IPS-20b (cell line): ENCODE measurements at regions not wholly inside any gene's neighbourhood (a gene's known extent, or its start where the extent isn't known, plus 50 kb on each side); places are given as distances from the start of the nearest gene placed in this dataset.
"Not testable (repeated sequence)": the region's sequence is repeated elsewhere in the genome, so short reads cannot be mapped to it uniquely, and the experiment has no call there.

Experiments used
- H3K27ac ChIP-seq: one replicate; pipeline ENCODE4 v1.5.1; 2013; ENCODE audit warnings: low read length
- H3K27me3 ChIP-seq: 2 replicates; pipeline ENCODE4 v1.6.1; 2013; ENCODE audit warnings: mild to moderate bottlenecking, low read length, inconsistent platforms; ENCODE audit not compliant: insufficient read depth
- H3K36me3 ChIP-seq: 2 replicates; pipeline ENCODE4 v1.6.1; 2013; ENCODE audit warnings: low read depth, mild to moderate bottlenecking, inconsistent platforms, low read length, moderate library complexity; ENCODE audit not compliant: insufficient read depth
- H3K4me1 ChIP-seq: 2 replicates; pipeline ENCODE4 v1.6.1; 2013; ENCODE audit warnings: mild to moderate bottlenecking, control low read depth, inconsistent platforms, low read length, moderate library complexity; ENCODE audit not compliant: insufficient read depth
- H3K4me3 ChIP-seq: 2 replicates; pipeline ENCODE4 v1.5.1; 2013; ENCODE audit warnings: mild to moderate bottlenecking, low read length, inconsistent platforms
- H3K9ac ChIP-seq: 2 replicates; pipeline ENCODE4 v1.6.1; 2013; ENCODE audit warnings: low read depth, mild to moderate bottlenecking, inconsistent platforms, low read length, moderate library complexity
- H3K9me3 ChIP-seq: 2 replicates; pipeline ENCODE4 v1.6.1; 2013; ENCODE audit warnings: mild to moderate bottlenecking, low read depth, low read length, inconsistent platforms; ENCODE audit not compliant: insufficient read depth

DNA sequence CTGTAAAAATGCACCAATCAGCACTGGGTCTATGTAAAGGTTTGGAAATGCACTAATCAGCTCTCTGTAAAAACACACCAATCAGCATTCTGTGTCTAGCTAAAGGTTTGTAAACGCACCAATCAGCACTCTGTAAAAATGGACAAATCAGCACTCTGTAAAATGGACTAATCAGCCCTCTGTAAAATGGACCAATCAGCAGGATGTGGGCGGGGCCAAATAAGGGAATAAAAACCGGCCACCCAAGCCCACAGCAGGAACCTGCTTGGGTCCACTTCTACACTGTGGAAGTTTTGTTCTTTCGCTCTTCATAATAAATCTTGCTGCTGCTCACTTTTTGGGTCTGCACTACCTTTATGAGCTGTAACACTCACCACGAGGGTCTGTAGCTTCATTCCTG, 101.0 kb downstream of the SMC2 start:
- H3K4me3 ChIP-seq, H3K27me3 ChIP-seq, H3K36me3 ChIP-seq, H3K9ac ChIP-seq, H3K27ac ChIP-seq, H3K4me1 ChIP-seq, H3K9me3 ChIP-seq: not testable (repeated sequence)

DNA sequence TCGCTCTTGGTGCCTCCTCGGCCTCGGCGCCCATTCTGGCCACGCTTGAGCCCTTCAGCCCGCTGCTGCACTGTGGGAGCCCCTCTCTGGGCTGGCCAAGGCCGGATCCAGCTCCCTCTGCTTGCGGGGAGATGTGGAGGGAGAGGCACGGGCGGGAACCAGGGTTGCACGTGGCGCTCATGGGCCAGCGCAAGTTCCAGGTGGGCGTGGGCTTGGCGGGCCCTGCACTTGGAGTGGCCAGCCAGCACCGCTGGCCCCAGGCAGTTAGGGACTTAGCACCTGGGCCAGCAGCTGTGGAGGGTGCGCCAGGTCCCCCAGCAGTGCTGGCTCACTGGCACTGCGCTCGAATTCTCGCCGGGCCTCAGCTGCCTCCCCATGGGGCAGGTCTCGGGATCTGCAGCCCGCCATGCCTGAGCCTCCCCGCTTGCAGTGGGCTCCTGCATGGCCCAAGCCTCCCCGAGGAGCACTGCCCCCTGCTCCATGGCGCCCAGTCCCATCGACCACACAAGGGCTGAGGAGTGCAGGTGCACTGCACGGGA, 106.4 kb downstream of the SMC2 start:
- H3K4me1 ChIP-seq: no peaks in the 10 kb centered on the region

GRCh38 chr9:104206766-104207165, 112.7 kb downstream of the SMC2 start:
- Histone ChIP-seq H3K4me1 (no peaks in the 10 kb centered on the region), H3K9ac (no peak overlapping the region), H3K27me3 (no peaks in the 10 kb centered on the region), H3K36me3 (no peaks in the 10 kb centered on the region), H3K9me3 (no peaks in the 10 kb centered on the region), H3K27ac (no peak overlapping the region), H3K4me3 (no peak overlapping the region)

More for the DNA sequence above, 106.4 kb downstream of the SMC2 start:
- Histone ChIP-seq H3K9me3 (no peaks in the 10 kb centered on the region; the same call in 1 of the 2 replicates), H3K4me3 (no peak overlapping the region), H3K27me3 (no peaks in the 10 kb centered on the region), H3K9ac (no peak overlapping the region), H3K27ac (no peak overlapping the region), H3K36me3 (no peaks in the 10 kb centered on the region)

DNA sequence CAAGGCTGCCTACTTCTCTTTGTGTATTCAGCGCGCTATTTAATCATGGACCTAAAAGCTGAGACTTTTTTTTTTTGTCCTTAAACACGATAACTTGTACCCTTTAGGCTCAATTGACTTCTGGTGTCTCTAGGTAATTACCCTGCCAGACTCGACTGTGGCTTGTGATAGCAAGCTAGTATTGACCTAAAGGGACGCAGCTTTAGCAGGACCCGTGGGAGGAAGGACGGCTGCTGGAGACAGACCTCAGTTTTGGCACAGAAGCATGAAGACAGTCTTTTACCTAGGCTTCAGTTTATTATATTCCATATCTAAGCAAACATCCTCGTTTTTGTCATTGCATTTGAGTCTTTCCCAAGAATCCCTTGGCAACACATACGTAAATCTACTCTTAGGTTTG, 115.3 kb downstream of the SMC2 start:
- no peak overlapping the region for H3K27ac ChIP-seq
- no peaks in the 10 kb centered on the region for H3K27me3 ChIP-seq
- no peak overlapping the region for H3K9ac ChIP-seq
- H3K4me3 ChIP-seq: no peak overlapping the region
- no peaks in the 10 kb centered on the region for H3K36me3 ChIP-seq
- H3K4me1 ChIP-seq: no peaks in the 10 kb centered on the region
- no peaks in the 10 kb centered on the region; the same call in 1 of the 2 replicates for H3K9me3 ChIP-seq

DNA sequence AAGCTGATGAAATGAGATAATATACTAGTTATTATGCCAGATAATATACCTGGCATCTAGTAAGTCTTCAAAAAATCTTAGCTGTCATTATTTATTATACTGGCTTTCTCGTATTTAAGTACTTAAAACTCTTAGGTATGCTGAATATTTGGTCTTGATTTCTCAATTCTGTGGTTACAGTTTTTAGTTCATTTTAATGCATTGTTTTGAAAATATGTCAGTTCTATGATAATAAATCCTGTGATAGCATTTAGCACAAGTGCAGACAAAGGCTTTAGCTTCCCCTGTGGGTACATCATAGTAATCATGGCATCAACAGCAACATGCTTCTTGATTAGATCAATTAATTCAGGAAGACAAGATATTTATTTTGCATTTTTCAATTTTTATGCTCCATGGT, 133.0 kb downstream of the SMC2 start:
- no peaks in the 10 kb centered on the region for H3K27me3 ChIP-seq
- H3K36me3 ChIP-seq: no peaks in the 10 kb centered on the region

GRCh38 chr9:104232781-104233341, 138.8 kb downstream of the SMC2 start:
- Histone ChIP-seq H3K27ac (no peak overlapping the region), H3K9ac (no peak overlapping the region), H3K4me1 (no peaks in the 10 kb centered on the region), H3K27me3 (no peaks in the 10 kb centered on the region), H3K9me3 (peaks cover 3% of the 10 kb centered on the region; the same call in 1 of the 2 replicates), H3K4me3 (no peak overlapping the region), H3K36me3 (no peaks in the 10 kb centered on the region)

More for the DNA sequence above, 133.0 kb downstream of the SMC2 start:
- Histone ChIP-seq H3K27ac (no peak overlapping the region), H3K9ac (no peak overlapping the region), H3K4me3 (no peak overlapping the region), H3K4me1 (no peaks in the 10 kb centered on the region), H3K9me3 (no peaks in the 10 kb centered on the region)

DNA sequence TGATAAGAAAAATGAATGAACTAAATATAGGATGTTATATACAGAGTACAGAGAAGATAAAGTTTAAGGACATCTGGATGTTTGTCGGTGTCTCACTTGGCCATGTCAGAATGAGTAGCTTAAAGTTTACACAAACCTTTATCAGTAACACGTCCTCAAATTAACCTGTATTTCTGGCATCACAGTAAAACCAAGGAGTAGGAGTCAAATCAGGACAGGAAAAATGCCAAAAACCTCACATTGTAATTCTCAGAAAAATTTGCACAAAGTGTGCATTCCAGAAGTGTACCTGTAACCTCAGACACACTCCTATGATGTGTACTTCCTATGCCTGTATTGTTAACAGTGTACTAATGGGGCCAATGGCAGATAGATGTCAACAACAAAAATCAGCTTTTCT, 139.3 kb downstream of the SMC2 start:
- Histone ChIP-seq H3K9me3 (peaks cover 3% of the 10 kb centered on the region; the same call in 1 of the 2 replicates), H3K36me3 (no peaks in the 10 kb centered on the region), H3K9ac (no peak overlapping the region), H3K27me3 (no peaks in the 10 kb centered on the region), H3K4me1 (no peaks in the 10 kb centered on the region), H3K4me3 (no peak overlapping the region), H3K27ac (no peak overlapping the region)

DNA sequence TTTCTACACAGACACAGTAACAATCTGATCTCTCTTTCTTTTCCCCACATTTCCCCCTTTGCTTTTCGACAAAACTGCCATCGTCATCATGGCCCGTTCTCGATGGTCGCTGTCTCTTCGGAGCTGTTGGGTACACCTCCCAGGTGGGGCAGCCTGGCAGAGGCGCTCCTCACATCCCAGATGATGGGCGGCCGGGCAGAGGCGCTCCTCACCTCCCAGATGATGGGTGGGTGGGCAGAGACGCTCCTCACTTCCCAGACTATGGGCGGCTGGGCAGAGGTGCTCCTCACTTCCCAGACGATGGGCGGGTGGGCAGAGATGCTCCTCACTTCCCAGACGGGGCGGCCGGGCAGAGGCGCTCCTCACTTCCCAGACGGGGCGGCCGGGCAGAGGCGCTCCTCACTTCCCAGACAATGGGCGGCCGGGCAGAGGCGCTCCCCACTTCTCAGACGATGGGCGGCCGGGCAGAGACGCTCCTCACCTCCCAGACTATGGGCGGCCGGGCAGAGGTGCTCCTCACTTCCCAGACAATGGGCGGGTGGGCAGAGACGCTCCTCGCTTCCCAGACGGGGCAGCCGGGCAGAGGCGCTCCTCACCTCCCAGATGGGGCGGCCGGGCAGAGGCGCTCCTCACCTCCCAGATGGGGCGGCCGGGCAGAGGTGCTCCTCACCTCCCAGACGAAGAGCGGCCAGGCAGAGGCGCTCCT, 140.7 kb downstream of the SMC2 start:
- not testable (repeated sequence) for H3K4me3 ChIP-seq, H3K9me3 ChIP-seq, H3K4me1 ChIP-seq, H3K27ac ChIP-seq, H3K9ac ChIP-seq, H3K36me3 ChIP-seq, H3K27me3 ChIP-seq

DNA sequence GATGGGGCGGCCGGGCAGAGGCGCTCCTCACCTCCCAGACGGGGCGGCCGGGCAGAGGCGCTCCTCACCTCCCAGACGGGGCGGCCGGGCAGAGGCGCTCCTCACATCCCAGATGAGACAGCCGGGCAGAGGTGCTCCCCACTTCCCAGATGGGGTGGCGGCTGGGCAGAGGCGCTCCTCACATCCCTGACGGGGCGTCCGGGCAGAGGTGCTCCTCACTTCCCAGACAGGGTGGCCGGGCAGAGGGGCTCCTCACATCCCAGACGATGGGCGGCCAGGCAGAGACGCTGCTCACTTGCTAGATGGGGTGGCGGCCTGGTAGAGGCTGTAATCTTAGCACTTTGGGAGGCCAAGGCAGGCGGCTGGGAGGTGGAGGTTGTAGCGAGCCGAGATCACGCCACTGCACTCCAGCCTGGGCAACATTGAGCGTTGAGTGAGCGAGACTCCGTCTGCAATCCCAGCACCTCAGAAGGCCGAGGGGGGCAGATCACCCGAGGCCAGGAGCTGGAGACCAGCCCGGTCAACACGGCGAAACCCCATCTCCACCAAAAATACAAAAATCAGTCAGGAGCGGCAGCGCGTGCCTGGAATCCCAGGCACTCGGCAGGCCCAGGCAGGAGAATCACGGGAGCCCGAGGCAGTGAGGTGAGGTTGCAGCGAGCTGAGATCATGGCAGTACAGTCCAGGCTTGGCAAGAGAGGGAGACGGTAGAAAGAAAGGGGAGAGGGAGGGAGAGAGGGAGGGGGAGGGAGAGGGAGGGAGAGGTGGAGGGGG, 141.4 kb downstream of the SMC2 start:
- not testable (repeated sequence) for H3K9me3 ChIP-seq, H3K27ac ChIP-seq, H3K4me3 ChIP-seq, H3K9ac ChIP-seq, H3K4me1 ChIP-seq, H3K36me3 ChIP-seq, H3K27me3 ChIP-seq

DNA sequence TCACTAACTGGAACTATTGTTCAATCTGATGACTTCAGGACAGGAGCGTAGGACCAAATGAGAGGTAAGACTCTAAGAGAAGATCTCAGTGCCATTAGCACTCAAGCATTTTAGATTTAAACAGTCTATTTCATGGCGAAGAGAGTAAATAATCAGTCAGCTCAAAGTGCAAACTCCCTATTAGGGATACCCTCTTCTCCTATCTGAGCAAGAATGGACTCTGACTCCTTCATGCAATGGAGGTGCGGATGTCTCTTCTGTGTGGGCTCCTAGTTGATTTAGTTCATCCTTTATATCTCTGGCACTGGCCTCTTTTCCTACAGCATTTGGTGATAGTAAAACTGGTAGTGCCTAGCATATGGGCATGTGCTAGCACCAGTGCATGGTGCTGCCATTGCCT, 144.6 kb downstream of the SMC2 start:
- Histone ChIP-seq H3K4me1 (no peaks in the 10 kb centered on the region), H3K4me3 (no peak overlapping the region), H3K9me3 (peaks cover 3% of the 10 kb centered on the region; the same call in 1 of the 2 replicates), H3K27me3 (no peaks in the 10 kb centered on the region), H3K27ac (no peak overlapping the region), H3K36me3 (no peaks in the 10 kb centered on the region), H3K9ac (no peak overlapping the region)

DNA sequence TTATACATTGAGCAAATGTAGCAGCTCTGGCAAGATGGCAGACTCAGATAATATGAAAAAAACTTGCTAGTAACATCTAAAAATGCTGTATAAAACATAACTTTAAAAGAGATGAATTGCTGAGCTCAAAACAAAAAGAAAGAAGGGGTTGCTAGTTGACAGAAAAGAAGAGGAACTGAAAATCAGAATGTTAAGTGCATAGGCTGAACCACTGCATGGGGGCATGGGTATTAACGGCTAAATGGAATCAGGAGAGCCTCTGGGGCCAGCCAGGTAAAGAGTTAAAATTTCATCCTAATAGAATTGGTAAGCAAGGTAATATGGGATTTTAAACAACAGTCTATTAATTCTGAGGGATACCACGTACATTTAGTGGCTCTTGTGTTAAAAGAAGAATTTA, 146.8 kb downstream of the SMC2 start:
- Histone ChIP-seq H3K9ac (no peak overlapping the region), H3K4me1 (no peaks in the 10 kb centered on the region)

More for the DNA sequence above, 146.8 kb downstream of the SMC2 start:
- peaks cover 3% of the 10 kb centered on the region; the same call in 1 of the 2 replicates for H3K9me3 ChIP-seq
- no peak overlapping the region for H3K4me3 ChIP-seq
- H3K27ac ChIP-seq: no peak overlapping the region
- no peaks in the 10 kb centered on the region for H3K27me3 ChIP-seq
- H3K36me3 ChIP-seq: no peaks in the 10 kb centered on the region
